OCI-LY7 (cell line): ENCODE measurements at regions not wholly inside any gene's neighbourhood (a gene's known extent, or its start where the extent isn't known, plus 50 kb on each side); places are given as distances from the start of the nearest gene placed in this dataset.

Experiments
- CTCF ChIP-seq: fragments of 200-600 bp; sonication (generic); conservative IDR thresholded peaks from 2 replicates; pipeline ENCODE4 v1.5.1; 2014; ENCODE audit warnings: mild to moderate bottlenecking, antibody characterized with exemption, low read length, moderate library complexity, mixed read lengths
- EZH2phosphoT487 ChIP-seq: fragments of 200-600 bp; sonication (generic); IDR thresholded peaks from 2 replicates; pipeline ENCODE4 v1.6.1; 2018; ENCODE audit warnings: low read depth, borderline replicate concordance, mild to moderate bottlenecking, mixed run types, antibody characterized with exemption, low read length, moderate library complexity, mixed read lengths

GRCh38 chr6:147653631-147654030, 145.1 kb downstream of the SAMD5 start:
- TF ChIP-seq CTCF (no peak), EZH2phosphoT487 (no peak)
